Ishikawa (cell line): ENCODE measurements at regions not wholly inside any gene's neighbourhood (a gene's known extent, or its start where the extent isn't known, plus 50 kb on each side); places are given as distances from the start of the nearest gene placed in this dataset.

Experiments
- CEBPB ChIP-seq: IDR thresholded peaks from 2 replicates; pipeline ENCODE4 v1.6.1; 2012
- CREB1 ChIP-seq: IDR thresholded peaks from 2 replicates; pipeline ENCODE4 v1.6.1; 2012; ENCODE audit warnings: low read depth
- EGR1 ChIP-seq: IDR thresholded peaks from 2 replicates; pipeline ENCODE4 v1.6.1; 2012
- EP300 ChIP-seq: IDR thresholded peaks from 2 replicates; pipeline ENCODE4 v1.6.1; 2012; ENCODE audit warnings: borderline replicate concordance
- FOXM1 ChIP-seq: IDR thresholded peaks from 2 replicates; pipeline ENCODE4 v1.6.1; 2012; ENCODE audit warnings: low read depth, borderline replicate concordance
- NFIC ChIP-seq: IDR thresholded peaks from 2 replicates; pipeline ENCODE4 v1.6.1; 2012
- RAD21 ChIP-seq: IDR thresholded peaks from 2 replicates; pipeline ENCODE4 v1.6.1; 2012; ENCODE audit warnings: low read depth
- TAF1 ChIP-seq: IDR thresholded peaks from 2 replicates; pipeline ENCODE4 v1.6.1; 2012; ENCODE audit warnings: low read depth, mild to moderate bottlenecking
- TCF12 ChIP-seq: IDR thresholded peaks from 2 replicates; pipeline ENCODE4 v1.6.1; 2012; ENCODE audit warnings: low read depth
- TEAD4 ChIP-seq: IDR thresholded peaks from 2 replicates; pipeline ENCODE4 v1.6.1; 2012
- YY1 ChIP-seq: IDR thresholded peaks from 2 replicates; pipeline ENCODE4 v1.6.1; 2012; ENCODE audit warnings: low read depth
- ZBTB7A ChIP-seq: IDR thresholded peaks from 2 replicates; pipeline ENCODE4 v1.6.1; 2012; ENCODE audit warnings: low read depth
- TF ChIP-seq, protein P1 (sequence below): IDR thresholded peaks from 2 replicates; pipeline ENCODE4 v1.6.1; 2012; ENCODE audit warnings: low read depth, mild to moderate bottlenecking
- TF ChIP-seq, protein P2 (sequence below): IDR thresholded peaks from 2 replicates; pipeline ENCODE4 v1.6.1; 2012
- TF ChIP-seq, protein P3 (sequence below): IDR thresholded peaks from 2 replicates; pipeline ENCODE4 v1.6.1; 2012

DNA sequence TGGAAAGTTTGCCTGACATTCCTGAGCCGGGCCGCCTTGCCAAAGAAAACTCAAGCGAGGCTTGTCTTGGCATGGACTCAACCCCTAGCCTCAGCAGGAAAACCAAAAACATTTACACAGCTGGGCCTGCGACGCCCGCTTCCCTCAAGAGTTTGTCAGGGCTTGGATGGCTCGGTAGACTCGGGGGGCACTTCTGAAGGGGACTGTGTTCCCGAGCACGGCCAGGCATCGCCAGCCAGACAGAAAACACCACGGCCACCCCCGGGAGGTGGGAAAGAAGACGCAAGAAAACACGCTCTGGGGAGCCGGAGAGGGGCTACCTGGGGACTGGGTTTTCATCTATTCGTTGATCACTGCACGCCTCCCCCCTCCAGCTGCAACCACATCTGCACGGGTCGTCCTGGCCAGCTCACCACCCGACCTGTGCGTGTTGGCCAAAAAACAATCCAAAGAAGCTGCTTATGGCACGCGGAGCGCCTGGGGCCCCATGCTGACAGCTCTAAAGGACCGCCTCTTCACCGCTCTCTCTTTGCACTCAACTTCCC lies 380.7 kb downstream of the MN1 start:
- TF ChIP-seq, protein P1, sequence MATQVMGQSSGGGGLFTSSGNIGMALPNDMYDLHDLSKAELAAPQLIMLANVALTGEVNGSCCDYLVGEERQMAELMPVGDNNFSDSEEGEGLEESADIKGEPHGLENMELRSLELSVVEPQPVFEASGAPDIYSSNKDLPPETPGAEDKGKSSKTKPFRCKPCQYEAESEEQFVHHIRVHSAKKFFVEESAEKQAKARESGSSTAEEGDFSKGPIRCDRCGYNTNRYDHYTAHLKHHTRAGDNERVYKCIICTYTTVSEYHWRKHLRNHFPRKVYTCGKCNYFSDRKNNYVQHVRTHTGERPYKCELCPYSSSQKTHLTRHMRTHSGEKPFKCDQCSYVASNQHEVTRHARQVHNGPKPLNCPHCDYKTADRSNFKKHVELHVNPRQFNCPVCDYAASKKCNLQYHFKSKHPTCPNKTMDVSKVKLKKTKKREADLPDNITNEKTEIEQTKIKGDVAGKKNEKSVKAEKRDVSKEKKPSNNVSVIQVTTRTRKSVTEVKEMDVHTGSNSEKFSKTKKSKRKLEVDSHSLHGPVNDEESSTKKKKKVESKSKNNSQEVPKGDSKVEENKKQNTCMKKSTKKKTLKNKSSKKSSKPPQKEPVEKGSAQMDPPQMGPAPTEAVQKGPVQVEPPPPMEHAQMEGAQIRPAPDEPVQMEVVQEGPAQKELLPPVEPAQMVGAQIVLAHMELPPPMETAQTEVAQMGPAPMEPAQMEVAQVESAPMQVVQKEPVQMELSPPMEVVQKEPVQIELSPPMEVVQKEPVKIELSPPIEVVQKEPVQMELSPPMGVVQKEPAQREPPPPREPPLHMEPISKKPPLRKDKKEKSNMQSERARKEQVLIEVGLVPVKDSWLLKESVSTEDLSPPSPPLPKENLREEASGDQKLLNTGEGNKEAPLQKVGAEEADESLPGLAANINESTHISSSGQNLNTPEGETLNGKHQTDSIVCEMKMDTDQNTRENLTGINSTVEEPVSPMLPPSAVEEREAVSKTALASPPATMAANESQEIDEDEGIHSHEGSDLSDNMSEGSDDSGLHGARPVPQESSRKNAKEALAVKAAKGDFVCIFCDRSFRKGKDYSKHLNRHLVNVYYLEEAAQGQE = no peak
- TF ChIP-seq NFIC (peak; percentile 74), TEAD4 (peak; percentile 48; the same call in 1 of the 2 replicates), TCF12 (0 out of 2 replicates have a peak, but pooled peaks have one; percentile 47)

DNA sequence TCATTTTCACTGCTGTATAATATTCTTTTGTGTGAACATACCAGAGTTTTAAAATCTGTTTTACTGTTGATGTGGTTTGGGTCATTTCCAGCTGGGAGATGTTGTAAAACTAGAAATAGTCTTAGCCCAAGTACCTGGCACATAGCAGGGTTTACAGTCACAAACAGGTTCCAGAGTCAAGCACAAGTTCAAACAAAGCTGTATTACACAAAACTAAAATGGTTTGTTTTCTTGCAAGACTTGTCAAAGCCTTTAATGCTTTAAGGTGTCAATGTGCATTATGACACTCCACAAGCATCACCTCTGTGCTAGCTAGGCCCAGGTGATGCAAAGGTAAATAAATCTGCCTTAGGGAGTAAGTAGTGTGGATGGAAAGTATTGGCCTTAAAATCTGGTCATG lies 379.1 kb downstream of the MN1 start:
- TF ChIP-seq, protein P1 = no peak
- TF ChIP-seq NFIC (no peak), FOXM1 (no peak), YY1 (no peak), ZBTB7A (no peak), CEBPB (no peak), RAD21 (no peak), EGR1 (no peak), TAF1 (no peak), TCF12 (no peak), CREB1 (no peak), EP300 (no peak), TEAD4 (no peak)
- TF ChIP-seq, protein P2, sequence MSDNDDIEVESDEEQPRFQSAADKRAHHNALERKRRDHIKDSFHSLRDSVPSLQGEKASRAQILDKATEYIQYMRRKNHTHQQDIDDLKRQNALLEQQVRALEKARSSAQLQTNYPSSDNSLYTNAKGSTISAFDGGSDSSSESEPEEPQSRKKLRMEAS = no peak
- TF ChIP-seq, protein P3, sequence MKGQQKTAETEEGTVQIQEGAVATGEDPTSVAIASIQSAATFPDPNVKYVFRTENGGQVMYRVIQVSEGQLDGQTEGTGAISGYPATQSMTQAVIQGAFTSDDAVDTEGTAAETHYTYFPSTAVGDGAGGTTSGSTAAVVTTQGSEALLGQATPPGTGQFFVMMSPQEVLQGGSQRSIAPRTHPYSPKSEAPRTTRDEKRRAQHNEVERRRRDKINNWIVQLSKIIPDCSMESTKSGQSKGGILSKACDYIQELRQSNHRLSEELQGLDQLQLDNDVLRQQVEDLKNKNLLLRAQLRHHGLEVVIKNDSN = no peak

DNA sequence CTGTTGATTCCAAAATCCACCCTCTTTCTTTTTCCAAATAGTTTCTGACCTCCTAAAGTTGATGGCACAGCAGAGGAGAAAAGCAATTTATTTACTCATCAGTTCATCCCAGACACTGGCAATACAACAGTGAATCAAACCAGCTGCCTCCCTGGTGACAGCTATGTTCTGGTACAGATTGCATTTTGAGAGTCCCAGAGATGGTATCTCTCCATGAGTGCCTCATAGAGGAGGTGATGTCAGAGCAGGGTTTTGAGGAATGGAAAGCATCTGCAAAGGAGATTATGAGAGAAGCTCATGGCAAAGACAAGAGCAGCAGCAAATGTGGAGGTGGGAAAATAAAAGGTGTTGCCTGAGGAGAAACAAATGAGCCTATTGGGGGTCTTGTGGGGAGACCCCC lies 377.2 kb downstream of the MN1 start:
- TF ChIP-seq FOXM1 = no peak
- TF ChIP-seq TCF12 = no peak
- TF ChIP-seq TAF1 = no peak
- TF ChIP-seq EP300 = no peak
- no peak for TF ChIP-seq CEBPB
- TF ChIP-seq CREB1 = no peak
- TF ChIP-seq RAD21 = no peak
- TF ChIP-seq, protein P2 = no peak
- no peak for TF ChIP-seq NFIC
- TF ChIP-seq, protein P3 = no peak
- TF ChIP-seq EGR1 = no peak
- no peak for TF ChIP-seq ZBTB7A
- TF ChIP-seq, protein P1 = no peak

DNA sequence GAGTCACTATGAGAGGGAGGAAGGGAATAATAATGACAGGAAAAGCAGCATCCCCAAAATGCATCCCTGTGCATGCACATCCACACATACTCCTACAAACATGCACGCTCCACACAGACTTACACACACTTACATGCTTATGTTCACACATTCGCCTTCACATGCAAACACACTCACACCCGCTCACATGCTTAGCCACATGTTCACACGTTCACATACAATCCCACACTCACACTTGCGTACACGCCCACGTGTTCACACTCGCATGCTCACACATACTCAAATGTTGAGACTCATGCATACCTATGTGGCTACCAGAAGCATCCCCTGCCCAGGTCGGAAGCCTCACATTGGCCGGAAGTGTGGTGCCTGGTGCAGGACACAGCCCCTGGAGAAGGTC lies 372.1 kb downstream of the MN1 start:
- no peak for TF ChIP-seq TAF1

DNA sequence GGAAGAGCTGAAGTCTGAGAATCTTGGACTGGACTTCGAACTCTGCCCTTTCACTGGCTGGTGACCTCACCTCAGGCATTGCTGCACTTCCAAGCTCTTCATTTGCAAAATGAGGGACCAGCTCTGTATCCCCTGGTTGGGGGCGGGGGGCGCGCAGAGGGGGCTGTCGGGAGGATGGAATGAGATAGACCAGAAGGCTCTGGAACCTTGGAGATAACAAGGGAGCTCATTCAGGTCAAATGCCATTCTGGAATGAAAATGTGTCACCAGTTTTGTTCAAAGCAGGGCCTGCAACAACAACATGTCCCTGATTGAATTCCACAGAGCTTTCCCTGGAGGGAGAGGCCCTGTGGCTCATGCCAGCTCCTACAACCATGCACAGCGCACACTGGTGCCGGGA lies 370.5 kb downstream of the MN1 start:
- TF ChIP-seq, protein P3 = no peak
- TF ChIP-seq YY1 = no peak
- no peak for TF ChIP-seq ZBTB7A
- no peak for TF ChIP-seq TAF1
- TF ChIP-seq FOXM1 = no peak
- TF ChIP-seq TEAD4 = no peak
- TF ChIP-seq CREB1 = no peak
- no peak for TF ChIP-seq NFIC
- TF ChIP-seq EP300 = no peak
- no peak for TF ChIP-seq RAD21
- TF ChIP-seq, protein P1 = no peak
- no peak for TF ChIP-seq TCF12
- TF ChIP-seq, protein P2 = no peak
- no peak for TF ChIP-seq EGR1
- no peak for TF ChIP-seq CEBPB
